ENCODE measurements at regions not wholly inside any gene's neighbourhood (a gene's known extent, or its start where the extent isn't known, plus 50 kb on each side); places are given as distances from the start of the nearest gene placed in this dataset.

- TF ChIP-seq CTCF (IDR thresholded peaks at IDR 0.05), result no peak
- TF ChIP-seq POLR2A (IDR thresholded peaks at IDR 0.05), result no peak
These were observed 193.7 kb downstream of the RND3 start for GRCh38 chr2:150293771-150294170.
